ENCODE measurements at regions not wholly inside any gene's neighbourhood (a gene's known extent, or its start where the extent isn't known, plus 50 kb on each side); places are given as distances from the start of the nearest gene placed in this dataset.

- Histone ChIP-seq H3K27ac (replicated peaks; ENCODE audit: low read length) (no peak overlapping the region), H3K4ac (ENCODE audit: low read length) (no peak overlapping the region), H4K91ac (ENCODE audit: low read depth, low read length, poor library complexity) (no peak overlapping the region), H3K4me3 (ENCODE audit: low read length in 2 of 2) (no peak overlapping the region), H3K79me1 (ENCODE audit: low read depth, low read length) (no peaks in the 10 kb centered on the region), H3K4me1 (ENCODE audit: control insufficient read depth in 2 of 2, insufficient read depth in 1 of 2, low read depth in 1 of 2, low read length in 2 of 2) (no peaks in the 10 kb centered on the region), H3K18ac (ENCODE audit: low read length) (no peak overlapping the region), H3K23ac (ENCODE audit: low read depth, low read length, poor library complexity) (no peak overlapping the region), H2BK12ac (ENCODE audit: low read length) (no peak overlapping the region), H2BK5ac (ENCODE audit: low read length) (no peak overlapping the region), H3K14ac (ENCODE audit: low read length) (no peak overlapping the region), H2AFZ (ENCODE audit: low read length) (no peak overlapping the region), H3K27me3 (ENCODE audit: control insufficient read depth in 3 of 3, insufficient read depth in 3 of 3, low read depth in 1 of 3, low read length in 3 of 3) (peaks cover 0 to 18% (median 0%) of the 10 kb centered on the region in 3 experiments), H2AK5ac (ENCODE audit: low read depth, low read length) (no peak overlapping the region), H3K9ac (ENCODE audit: low read depth, low read length, poor library complexity) (no peak overlapping the region), H3K9me3 (replicated peaks in 1 of 2; ENCODE audit: control insufficient read depth in 2 of 2, insufficient read depth in 1 of 2, low read depth in 1 of 2, low read length in 2 of 2) (no peaks in the 10 kb centered on the region), H3K36me3 (replicated peaks in 1 of 2; ENCODE audit: control insufficient read depth in 2 of 2, insufficient read depth in 2 of 2, low read length in 2 of 2) (no peaks in the 10 kb centered on the region), H4K8ac (ENCODE audit: low read depth, low read length) (no peak overlapping the region), H3K4me2 (ENCODE audit: insufficient read depth, low read length, poor library complexity, severe bottlenecking) (no peak overlapping the region), H2BK120ac (ENCODE audit: low read depth, low read length) (no peak overlapping the region), H2BK15ac (ENCODE audit: low read length) (no peak overlapping the region)
- no peak for DNase-seq (ENCODE audit: low spot score)
- whole genome bisulfite sequencing, 2 donors (ENCODE audit: extremely low coverage in 2 of 2, insufficient read length in 2 of 2, insufficient replicate concordance in 1 of 2): no CpG with 5 or more reads among the region's 16 CpGs
Observed at GRCh38 chr16:85981826-85982562, 83.0 kb downstream of the IRF8 start.

GRCh38 chr16:85982563-85982939 lies 83.6 kb downstream of the IRF8 start:
- H4K91ac ChIP-seq (ENCODE audit: low read depth, low read length, poor library complexity): peak overlapping the region; percentile 76
- no peak overlapping the region for H3K4me2 ChIP-seq (ENCODE audit: insufficient read depth, low read length, poor library complexity, severe bottlenecking)
- H3K36me3 ChIP-seq (replicated peaks in 1 of 2; ENCODE audit: control insufficient read depth in 2 of 2, insufficient read depth in 2 of 2, low read length in 2 of 2): no peaks in the 10 kb centered on the region
- H4K8ac ChIP-seq (ENCODE audit: low read depth, low read length): peak overlapping the region; percentile 52
- H2AK5ac ChIP-seq (ENCODE audit: low read depth, low read length): peak overlapping the region; percentile 82
- no peak overlapping the region for H3K4ac ChIP-seq (ENCODE audit: low read length)
- H3K4me1 ChIP-seq (ENCODE audit: control insufficient read depth in 2 of 2, insufficient read depth in 1 of 2, low read depth in 1 of 2, low read length in 2 of 2): no peaks in the 10 kb centered on the region
- peak overlapping the region; percentile 84 for H3K18ac ChIP-seq (ENCODE audit: low read length)
- H2BK15ac ChIP-seq (ENCODE audit: low read length): peak overlapping the region; percentile 16
- DNase-seq (ENCODE audit: low spot score): no peak
- H2AFZ ChIP-seq (ENCODE audit: low read length): no peak overlapping the region
- no CpG with 5 or more reads among the region's 23 CpGs for WGBS, 2 donors (ENCODE audit: extremely low coverage in 2 of 2, insufficient read length in 2 of 2, insufficient replicate concordance in 1 of 2)
- peak overlapping the region; percentile 58 for H3K23ac ChIP-seq (ENCODE audit: low read depth, low read length, poor library complexity)
- peaks cover 0 to 21% (median 0%) of the 10 kb centered on the region in 3 experiments for H3K27me3 ChIP-seq (ENCODE audit: control insufficient read depth in 3 of 3, insufficient read depth in 3 of 3, low read depth in 1 of 3, low read length in 3 of 3)
- H2BK120ac ChIP-seq (ENCODE audit: low read depth, low read length): no peak overlapping the region
- no peak overlapping the region for H3K4me3 ChIP-seq (ENCODE audit: low read length in 2 of 2)
- no peaks in the 10 kb centered on the region for H3K79me1 ChIP-seq (ENCODE audit: low read depth, low read length)
- H2BK12ac ChIP-seq (ENCODE audit: low read length): peak overlapping the region; percentile 12
- H2BK5ac ChIP-seq (ENCODE audit: low read length): no peak overlapping the region
- H3K9ac ChIP-seq (ENCODE audit: low read depth, low read length, poor library complexity): no peak overlapping the region
- H3K9me3 ChIP-seq (replicated peaks in 1 of 2; ENCODE audit: control insufficient read depth in 2 of 2, insufficient read depth in 1 of 2, low read depth in 1 of 2, low read length in 2 of 2): no peaks in the 10 kb centered on the region
- no peak overlapping the region for H3K14ac ChIP-seq (ENCODE audit: low read length)
- no peak overlapping the region for H3K27ac ChIP-seq (replicated peaks; ENCODE audit: low read length)

- Histone ChIP-seq H3K4me3 (ENCODE audit: low read length in 2 of 2) (no peak overlapping the region), H4K91ac (ENCODE audit: low read depth, low read length, poor library complexity) (no peak overlapping the region), H3K36me3 (replicated peaks in 1 of 2; ENCODE audit: control insufficient read depth in 2 of 2, insufficient read depth in 2 of 2, low read length in 2 of 2) (no peaks in the 10 kb centered on the region), H2BK12ac (ENCODE audit: low read length) (peak overlapping the region; percentile 12), H2BK120ac (ENCODE audit: low read depth, low read length) (no peak overlapping the region), H3K79me1 (ENCODE audit: low read depth, low read length) (no peaks in the 10 kb centered on the region), H3K4ac (ENCODE audit: low read length) (no peak overlapping the region), H3K9me3 (replicated peaks in 1 of 2; ENCODE audit: control insufficient read depth in 2 of 2, insufficient read depth in 1 of 2, low read depth in 1 of 2, low read length in 2 of 2) (no peaks in the 10 kb centered on the region), H3K27me3 (ENCODE audit: control insufficient read depth in 3 of 3, insufficient read depth in 3 of 3, low read depth in 1 of 3, low read length in 3 of 3) (peaks cover 0 to 21% (median 0%) of the 10 kb centered on the region in 3 experiments), H3K23ac (ENCODE audit: low read depth, low read length, poor library complexity) (no peak overlapping the region), H2BK15ac (ENCODE audit: low read length) (peak overlapping the region; percentile 16), H3K4me2 (ENCODE audit: insufficient read depth, low read length, poor library complexity, severe bottlenecking) (no peak overlapping the region), H3K18ac (ENCODE audit: low read length) (peak overlapping the region; percentile 55), H2AK5ac (ENCODE audit: low read depth, low read length) (peak overlapping the region; percentile 82), H3K4me1 (ENCODE audit: control insufficient read depth in 2 of 2, insufficient read depth in 1 of 2, low read depth in 1 of 2, low read length in 2 of 2) (no peaks in the 10 kb centered on the region), H2BK5ac (ENCODE audit: low read length) (no peak overlapping the region), H4K8ac (ENCODE audit: low read depth, low read length) (peak overlapping the region; percentile 52), H2AFZ (ENCODE audit: low read length) (no peak overlapping the region), H3K9ac (ENCODE audit: low read depth, low read length, poor library complexity) (no peak overlapping the region), H3K14ac (ENCODE audit: low read length) (peak overlapping the region; percentile 33), H3K27ac (replicated peaks; ENCODE audit: low read length) (no peak overlapping the region)
- no CpG with 5 or more reads among the region's 12 CpGs for WGBS, 2 donors (ENCODE audit: extremely low coverage in 2 of 2, insufficient read length in 2 of 2, insufficient replicate concordance in 1 of 2)
- DNase-seq (ENCODE audit: low spot score): no peak
Observed at GRCh38 chr16:85983064-85983463, 84.1 kb downstream of the IRF8 start.

GRCh38 chr16:85983606-85984230 lies 84.8 kb downstream of the IRF8 start:
- peak overlapping the region; percentile 9 for H2AK5ac ChIP-seq (ENCODE audit: low read depth, low read length)
- H2BK5ac ChIP-seq (ENCODE audit: low read length): no peak overlapping the region
- no peak overlapping the region for H3K9ac ChIP-seq (ENCODE audit: low read depth, low read length, poor library complexity)
- H3K9me3 ChIP-seq (replicated peaks in 1 of 2; ENCODE audit: control insufficient read depth in 2 of 2, insufficient read depth in 1 of 2, low read depth in 1 of 2, low read length in 2 of 2): no peaks in the 10 kb centered on the region
- no peaks in the 10 kb centered on the region for H3K79me1 ChIP-seq (ENCODE audit: low read depth, low read length)
- H2BK120ac ChIP-seq (ENCODE audit: low read depth, low read length): no peak overlapping the region
- peak overlapping the region; percentile 0 for H2BK15ac ChIP-seq (ENCODE audit: low read length)
- no peak overlapping the region for H3K4ac ChIP-seq (ENCODE audit: low read length)
- H3K4me1 ChIP-seq (ENCODE audit: control insufficient read depth in 2 of 2, insufficient read depth in 1 of 2, low read depth in 1 of 2, low read length in 2 of 2): no peaks in the 10 kb centered on the region
- H4K8ac ChIP-seq (ENCODE audit: low read depth, low read length): no peak overlapping the region
- no peak overlapping the region for H3K14ac ChIP-seq (ENCODE audit: low read length)
- WGBS, 2 donors (ENCODE audit: extremely low coverage in 2 of 2, insufficient read length in 2 of 2, insufficient replicate concordance in 1 of 2): no CpG with 5 or more reads among the region's 20 CpGs
- no peak overlapping the region for H3K4me2 ChIP-seq (ENCODE audit: insufficient read depth, low read length, poor library complexity, severe bottlenecking)
- H4K91ac ChIP-seq (ENCODE audit: low read depth, low read length, poor library complexity): peak overlapping the region; percentile 44
- DNase-seq (ENCODE audit: low spot score): no peak
- H2BK12ac ChIP-seq (ENCODE audit: low read length): peak overlapping the region; percentile 12
- no peaks in the 10 kb centered on the region for H3K36me3 ChIP-seq (replicated peaks in 1 of 2; ENCODE audit: control insufficient read depth in 2 of 2, insufficient read depth in 2 of 2, low read length in 2 of 2)
- H3K4me3 ChIP-seq (ENCODE audit: low read length in 2 of 2): no peak overlapping the region
- H3K23ac ChIP-seq (ENCODE audit: low read depth, low read length, poor library complexity): no peak overlapping the region
- no peak overlapping the region for H3K27ac ChIP-seq (replicated peaks; ENCODE audit: low read length)
- peak overlapping the region; percentile 55 for H3K18ac ChIP-seq (ENCODE audit: low read length)
- H3K27me3 ChIP-seq (ENCODE audit: control insufficient read depth in 3 of 3, insufficient read depth in 3 of 3, low read depth in 1 of 3, low read length in 3 of 3): peaks cover 0 to 25% (median 0%) of the 10 kb centered on the region in 3 experiments
- H2AFZ ChIP-seq (ENCODE audit: low read length): no peak overlapping the region
